C4-2B (cell line): ENCODE measurements at regions not wholly inside any gene's neighbourhood (a gene's known extent, or its start where the extent isn't known, plus 50 kb on each side); places are given as distances from the start of the nearest gene placed in this dataset.

ENCODE experiments used
- ZFX ChIP-seq: fragments of 450-650 bp; IDR thresholded peaks from 2 replicates; pipeline ENCODE4 v1.6.1; 2017
- TF ChIP-seq, protein P1 (sequence below): fragments of 450-650 bp; conservative IDR thresholded peaks from 2 replicates; pipeline ENCODE4 v1.5.1; 2017; ENCODE audit warnings: mild to moderate bottlenecking

- TF ChIP-seq, protein P1, sequence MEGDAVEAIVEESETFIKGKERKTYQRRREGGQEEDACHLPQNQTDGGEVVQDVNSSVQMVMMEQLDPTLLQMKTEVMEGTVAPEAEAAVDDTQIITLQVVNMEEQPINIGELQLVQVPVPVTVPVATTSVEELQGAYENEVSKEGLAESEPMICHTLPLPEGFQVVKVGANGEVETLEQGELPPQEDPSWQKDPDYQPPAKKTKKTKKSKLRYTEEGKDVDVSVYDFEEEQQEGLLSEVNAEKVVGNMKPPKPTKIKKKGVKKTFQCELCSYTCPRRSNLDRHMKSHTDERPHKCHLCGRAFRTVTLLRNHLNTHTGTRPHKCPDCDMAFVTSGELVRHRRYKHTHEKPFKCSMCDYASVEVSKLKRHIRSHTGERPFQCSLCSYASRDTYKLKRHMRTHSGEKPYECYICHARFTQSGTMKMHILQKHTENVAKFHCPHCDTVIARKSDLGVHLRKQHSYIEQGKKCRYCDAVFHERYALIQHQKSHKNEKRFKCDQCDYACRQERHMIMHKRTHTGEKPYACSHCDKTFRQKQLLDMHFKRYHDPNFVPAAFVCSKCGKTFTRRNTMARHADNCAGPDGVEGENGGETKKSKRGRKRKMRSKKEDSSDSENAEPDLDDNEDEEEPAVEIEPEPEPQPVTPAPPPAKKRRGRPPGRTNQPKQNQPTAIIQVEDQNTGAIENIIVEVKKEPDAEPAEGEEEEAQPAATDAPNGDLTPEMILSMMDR = no peak
- no peak for TF ChIP-seq ZFX
Observed at GRCh38 chr3:160065786-160066185, 77.2 kb downstream of the IL12A start.
